HG03280 (cell line): ENCODE measurements at regions not wholly inside any gene's neighbourhood (a gene's known extent, or its start where the extent isn't known, plus 50 kb on each side); places are given as distances from the start of the nearest gene placed in this dataset.
"Not testable (repeated sequence)": the region's sequence is repeated elsewhere in the genome, so short reads cannot be mapped to it uniquely, and the experiment has no call there.

Experiments
- ATAC-seq: cut with Tn5 transposase; IDR thresholded peaks from one replicate; pipeline ENCODE4 v1.9.1; 2021; ENCODE audit warnings: mild to moderate bottlenecking, moderate library complexity; ENCODE audit not compliant: unreplicated experiment

DNA sequence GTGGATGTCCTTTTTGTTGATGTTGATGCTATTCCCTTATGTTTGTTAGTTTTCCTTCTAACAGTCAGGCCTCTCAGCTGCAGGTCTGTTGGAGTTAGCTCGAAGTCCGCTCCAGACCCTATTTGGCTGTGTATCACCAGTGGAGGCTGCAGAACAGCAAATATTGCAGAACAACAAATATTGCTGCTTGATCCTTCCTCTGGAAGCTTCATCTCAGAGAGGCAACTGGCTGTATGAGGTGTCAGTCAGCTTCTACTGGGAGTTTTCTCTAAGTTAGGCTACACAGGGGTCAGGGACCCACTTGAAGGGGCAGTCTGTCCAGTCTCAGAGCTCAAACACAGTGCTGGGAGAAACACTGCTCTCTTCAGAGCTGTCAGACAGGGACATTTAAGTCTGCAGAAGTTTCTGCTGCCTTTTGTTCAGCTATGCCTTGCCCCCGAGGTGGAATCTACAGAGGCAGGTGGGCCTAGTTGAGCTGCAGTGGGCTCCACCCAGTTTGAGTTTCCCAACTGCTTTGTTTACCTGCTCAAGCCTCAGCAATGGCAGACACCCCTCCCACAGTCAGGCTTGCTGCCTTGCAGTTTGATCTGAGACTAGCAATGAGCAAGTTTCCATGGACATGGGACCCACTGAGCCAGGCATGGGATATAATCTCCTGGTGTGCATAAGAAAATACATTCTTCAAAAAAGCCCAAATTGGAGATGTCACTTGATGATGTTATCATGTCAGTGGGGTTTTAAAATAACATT lies 99.5 kb downstream of the KDM5D start:
- ATAC-seq: no peak

DNA sequence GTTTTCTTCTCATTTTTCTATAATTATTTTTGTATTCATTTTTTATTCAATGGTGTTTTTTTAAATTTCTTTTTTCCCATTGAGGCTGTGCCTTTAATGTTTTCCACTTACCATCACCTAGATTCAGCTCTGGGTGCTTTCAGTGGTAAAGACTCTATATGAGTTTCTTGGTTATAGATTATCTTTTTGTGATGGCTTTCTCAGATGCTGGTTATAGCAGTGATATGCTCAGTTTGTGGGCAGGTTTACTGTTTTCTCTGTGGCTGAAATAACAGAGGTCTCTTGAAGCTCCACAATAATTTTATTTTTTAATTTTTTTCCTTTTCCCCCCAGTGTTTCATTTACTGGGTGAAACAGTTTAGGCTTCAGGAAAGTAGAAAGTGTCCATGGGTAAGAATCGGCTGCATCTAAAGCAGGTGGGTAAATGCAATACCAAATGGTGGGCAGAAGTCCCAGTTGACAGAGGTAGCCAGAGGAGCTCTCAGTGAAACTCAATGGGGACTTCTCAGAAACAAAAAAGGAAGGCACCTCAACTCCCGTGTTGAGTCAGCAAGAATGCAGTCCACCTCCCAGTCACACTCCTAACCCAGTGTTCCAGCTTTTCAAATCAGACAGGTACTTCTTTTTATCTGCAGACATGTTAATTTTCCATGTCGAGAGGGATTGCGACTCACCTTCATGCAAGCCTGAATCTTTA lies 106.7 kb downstream of the KDM5D start:
- no peak for ATAC-seq

GRCh38 chrY:19628926-19629325 lies 115.6 kb downstream of the KDM5D start:
- no peak for ATAC-seq

- no peak for ATAC-seq
Observed at GRCh38 chrY:19622392-19622791, 122.1 kb downstream of the KDM5D start.

DNA sequence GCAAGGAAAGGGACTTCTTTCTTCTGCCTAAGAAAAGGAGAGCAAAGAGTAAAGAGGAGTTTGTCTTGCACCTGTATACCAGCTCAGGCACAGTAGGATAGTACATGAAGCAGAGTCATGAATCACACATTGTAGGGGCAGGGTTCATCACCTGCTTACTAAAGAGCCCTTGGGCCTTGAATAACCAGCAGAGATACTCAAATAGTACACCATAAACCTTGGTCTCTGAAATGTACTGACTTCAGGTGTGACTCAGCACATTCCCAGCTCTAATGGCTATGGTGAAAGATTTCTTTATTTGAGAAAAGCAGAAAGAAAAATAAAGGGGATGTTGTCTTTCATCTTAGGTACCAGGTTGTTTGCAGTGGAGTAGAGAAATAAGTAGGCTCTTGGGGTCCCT lies 122.8 kb downstream of the KDM5D start:
- no peak for ATAC-seq

- no peak for ATAC-seq
Observed at GRCh38 chrY:19601113-19601512, 143.4 kb downstream of the KDM5D start.

DNA sequence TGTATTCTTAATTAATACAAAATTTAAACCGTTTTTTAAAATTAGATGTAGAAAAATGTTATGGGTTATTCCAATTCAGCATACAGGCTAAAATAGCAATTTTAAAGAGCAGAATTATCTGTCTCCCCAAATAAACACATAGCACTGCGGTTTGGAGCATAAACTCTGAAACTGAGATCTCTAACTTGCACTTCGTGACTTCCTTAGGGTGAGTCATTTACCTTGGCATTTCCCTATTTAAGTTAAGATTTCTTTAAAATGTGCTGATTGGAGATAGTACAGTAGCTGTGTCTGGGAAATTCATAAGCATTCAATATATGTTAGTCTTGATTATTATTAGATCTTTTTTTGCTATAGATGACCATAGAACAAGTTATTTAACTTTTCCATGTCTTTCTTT lies 143.8 kb downstream of the KDM5D start:
- no peak for ATAC-seq

- ATAC-seq: no peak
Observed at GRCh38 chrY:19590235-19590634, 154.3 kb downstream of the KDM5D start.

DNA sequence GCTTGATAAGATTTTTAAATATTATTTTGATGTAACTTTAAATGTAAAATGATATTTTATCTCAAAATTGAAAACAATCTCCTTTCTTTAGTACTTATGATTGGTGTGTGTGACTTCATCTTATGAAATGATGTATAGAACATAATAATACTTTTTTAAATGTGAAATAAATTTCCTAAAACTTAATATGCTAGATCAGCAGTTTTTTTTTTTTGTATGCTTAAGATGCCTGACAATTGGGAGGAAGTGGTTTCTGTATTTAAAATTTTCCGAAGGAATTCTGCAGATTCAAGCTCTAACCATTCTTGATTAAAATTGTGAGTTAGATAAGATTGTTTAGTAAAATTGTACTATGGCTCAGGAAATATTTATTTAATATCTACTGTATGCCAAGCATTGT lies 154.9 kb downstream of the KDM5D start:
- no peak for ATAC-seq

- ATAC-seq: no peak
Observed at GRCh38 chrY:19587311-19587710, 157.2 kb downstream of the KDM5D start.

DNA sequence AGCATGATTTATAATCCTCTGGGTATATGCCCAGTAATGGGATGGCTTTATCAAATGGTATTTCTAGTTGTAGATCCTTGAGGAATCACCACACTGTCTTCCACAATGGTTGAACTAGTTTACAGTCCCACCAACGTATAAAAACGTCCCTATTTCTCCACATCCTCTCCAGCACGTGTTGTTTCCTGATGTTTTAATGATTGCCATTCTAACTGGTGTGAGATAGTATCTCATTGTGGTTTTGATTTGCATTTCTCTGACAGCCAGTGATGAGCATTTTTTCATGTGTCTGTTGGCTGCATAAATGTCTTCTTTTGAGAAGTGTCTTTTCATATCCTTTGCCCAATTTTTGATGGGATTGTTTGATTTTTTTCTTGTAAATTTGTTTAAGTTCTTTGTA lies 163.5 kb downstream of the KDM5D start:
- ATAC-seq: not testable (repeated sequence)

GRCh38 chrY:19578281-19578874 lies 166.1 kb downstream of the KDM5D start:
- ATAC-seq: no peak

- ATAC-seq: no peak
Observed at GRCh38 chrY:19577250-19577649, 167.3 kb downstream of the KDM5D start.

DNA sequence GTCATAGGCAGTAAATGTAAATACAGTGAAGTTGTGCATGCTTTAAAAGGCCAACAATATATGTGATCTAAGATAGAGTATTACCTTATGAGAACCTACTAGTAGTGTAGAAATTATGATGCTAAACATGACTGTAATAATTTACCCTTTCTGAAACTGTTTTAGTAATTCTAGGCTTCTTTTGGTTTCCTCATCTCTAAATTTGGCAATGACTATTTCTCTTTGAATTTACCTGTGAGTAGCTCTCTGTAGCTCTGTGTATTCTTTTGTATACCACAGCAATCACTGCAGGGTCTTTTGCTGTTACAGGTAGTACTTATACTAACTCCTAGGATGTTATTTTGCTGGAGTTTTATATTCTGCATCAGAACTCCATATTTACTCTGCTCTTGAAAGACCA lies 169.6 kb downstream of the KDM5D start:
- ATAC-seq: no peak

GRCh38 chrY:19573646-19574045 lies 170.9 kb downstream of the KDM5D start:
- ATAC-seq: no peak

GRCh38 chrY:19570999-19571398 lies 173.5 kb downstream of the KDM5D start:
- peak; percentile 39 for ATAC-seq

DNA sequence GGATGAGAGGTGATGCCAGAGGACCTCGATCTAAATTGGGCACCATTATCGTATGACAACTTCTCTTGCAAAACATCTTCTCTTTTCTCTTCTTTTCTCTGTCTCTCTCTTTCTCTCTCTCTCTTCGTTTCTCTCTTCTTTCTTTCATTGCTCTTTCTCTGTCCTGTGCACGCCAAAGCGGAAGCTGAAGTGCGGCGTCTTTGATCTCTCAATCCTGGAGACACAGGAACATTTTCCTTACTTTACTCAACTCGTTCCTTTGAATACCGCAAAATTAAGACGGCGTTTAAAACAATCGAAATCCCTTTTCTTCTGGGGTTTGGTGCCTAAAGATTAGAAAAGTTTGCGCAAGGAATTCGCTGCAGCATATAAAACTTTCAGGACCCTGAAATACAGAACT lies 176.6 kb downstream of the KDM5D start:
- ATAC-seq: peak; percentile 0

- ATAC-seq: peak; percentile 67
Observed at GRCh38 chrY:19567051-19567921, 177.2 kb downstream of the KDM5D start.

DNA sequence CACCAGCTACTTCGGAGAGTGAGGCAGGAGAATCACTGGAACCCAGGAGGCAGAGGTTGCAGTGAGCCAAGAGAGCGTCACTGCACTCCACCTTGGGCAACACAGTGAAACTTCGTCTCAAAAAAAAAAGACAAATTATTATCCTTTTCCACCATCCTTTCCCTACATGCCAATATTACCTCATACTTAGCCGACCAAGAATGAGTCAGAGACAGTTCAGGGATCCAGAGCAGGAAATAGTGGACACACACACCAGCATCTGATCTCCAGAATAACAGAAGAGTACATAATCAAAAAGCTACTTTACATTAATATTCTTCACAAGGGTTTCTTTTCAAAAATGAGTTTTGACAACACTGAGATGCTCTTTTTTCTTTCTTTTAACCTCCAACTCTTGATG lies 185.4 kb downstream of the KDM5D start:
- no peak for ATAC-seq

- no peak for ATAC-seq
Observed at GRCh38 chrY:19549671-19550466, 194.7 kb downstream of the KDM5D start.
